Adrenal gland (tissue), 5 donors: ENCODE measurements at regions not wholly inside any gene's neighbourhood (a gene's known extent, or its start where the extent isn't known, plus 50 kb on each side); places are given as distances from the start of the nearest gene placed in this dataset.

Source experiments
- POLR2A ChIP-seq, 2 donors: fragments of 450-650 bp; IDR thresholded peaks; one replicate each; pipeline ENCODE4 v1.6.1; 2017; ENCODE audit warnings: antibody characterized with exemption in 2 of 2, mild to moderate bottlenecking in 2 of 2, moderate library complexity in 1 of 2
- TF ChIP-seq, protein P1 (sequence below), 6 experiments: fragments of 450-650 bp in 4 of 6; fragments of 200-600 bp in 2 of 6; sonication (generic) in 1 of 6; IDR thresholded peaks; 1 replicate in 5 of 6; 2 replicates in 1 of 6; pipeline versions ENCODE4 v1.5.1 to v1.8.0; 2016 to 2021; ENCODE audit warnings: antibody characterized with exemption in 6 of 6, mild to moderate bottlenecking in 2 of 6, moderate library complexity in 1 of 6
- donor health status: DM: no; HTN: no; CAD: no.

DNA sequence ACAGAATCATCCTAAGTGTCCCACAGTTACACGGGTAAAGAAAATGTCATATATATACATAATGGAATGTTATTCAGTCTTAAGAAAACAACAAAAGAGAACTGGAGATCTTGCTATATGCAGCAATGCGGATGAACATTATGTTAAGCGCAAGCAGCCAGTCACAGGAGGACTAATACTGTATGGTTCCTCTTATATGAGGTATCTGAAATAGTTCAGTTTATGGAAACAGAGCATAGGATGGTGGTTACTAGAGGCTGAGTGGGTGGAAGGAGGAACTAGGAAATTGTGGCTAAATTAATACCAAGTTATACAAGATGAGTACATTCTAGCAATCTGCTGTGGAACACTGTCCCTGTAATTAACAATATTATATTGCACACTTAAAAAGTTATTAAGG lies 834.3 kb downstream of the KCNT2 start:
- TF ChIP-seq, protein P1, sequence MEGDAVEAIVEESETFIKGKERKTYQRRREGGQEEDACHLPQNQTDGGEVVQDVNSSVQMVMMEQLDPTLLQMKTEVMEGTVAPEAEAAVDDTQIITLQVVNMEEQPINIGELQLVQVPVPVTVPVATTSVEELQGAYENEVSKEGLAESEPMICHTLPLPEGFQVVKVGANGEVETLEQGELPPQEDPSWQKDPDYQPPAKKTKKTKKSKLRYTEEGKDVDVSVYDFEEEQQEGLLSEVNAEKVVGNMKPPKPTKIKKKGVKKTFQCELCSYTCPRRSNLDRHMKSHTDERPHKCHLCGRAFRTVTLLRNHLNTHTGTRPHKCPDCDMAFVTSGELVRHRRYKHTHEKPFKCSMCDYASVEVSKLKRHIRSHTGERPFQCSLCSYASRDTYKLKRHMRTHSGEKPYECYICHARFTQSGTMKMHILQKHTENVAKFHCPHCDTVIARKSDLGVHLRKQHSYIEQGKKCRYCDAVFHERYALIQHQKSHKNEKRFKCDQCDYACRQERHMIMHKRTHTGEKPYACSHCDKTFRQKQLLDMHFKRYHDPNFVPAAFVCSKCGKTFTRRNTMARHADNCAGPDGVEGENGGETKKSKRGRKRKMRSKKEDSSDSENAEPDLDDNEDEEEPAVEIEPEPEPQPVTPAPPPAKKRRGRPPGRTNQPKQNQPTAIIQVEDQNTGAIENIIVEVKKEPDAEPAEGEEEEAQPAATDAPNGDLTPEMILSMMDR (IDR thresholded peaks at IDR 0.05): no peak
- TF ChIP-seq POLR2A (IDR thresholded peaks at IDR 0.05): no peak
